GM19351 (cell line): ENCODE measurements at regions not wholly inside any gene's neighbourhood (a gene's known extent, or its start where the extent isn't known, plus 50 kb on each side); places are given as distances from the start of the nearest gene placed in this dataset.

Experiments used
- ATAC-seq: cut with Tn5 transposase; IDR thresholded peaks from one replicate; pipeline ENCODE4 v1.9.1; 2021; ENCODE audit warnings: mild to moderate bottlenecking, moderate library complexity; ENCODE audit not compliant: unreplicated experiment

DNA sequence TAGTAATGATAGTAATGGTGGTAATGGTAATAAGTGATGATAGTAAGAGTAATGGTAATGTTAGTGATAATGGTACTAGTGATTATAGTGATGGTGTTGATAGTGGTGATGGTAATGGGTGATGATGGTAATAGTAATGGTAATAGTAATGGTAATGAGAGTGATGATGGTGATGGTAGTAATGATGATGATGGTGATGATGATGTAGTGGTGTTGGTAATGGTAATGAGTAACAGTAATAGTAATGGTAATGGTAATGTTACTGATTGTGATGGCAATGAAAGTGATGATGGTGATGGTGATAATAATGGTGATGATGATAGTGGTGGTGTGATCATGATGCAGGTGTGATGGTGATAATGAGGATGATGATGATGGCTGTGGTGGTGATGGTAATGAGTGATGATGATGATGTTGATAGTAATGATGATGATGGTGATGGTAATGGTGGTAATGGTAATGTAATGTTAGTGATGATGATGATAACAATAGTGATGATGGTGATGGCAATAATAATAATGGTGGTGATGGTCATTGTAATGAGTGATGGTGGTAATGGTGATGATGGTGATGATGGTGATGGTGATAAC is 235.0 kb downstream of the MATN1 start:
- ATAC-seq = no peak

DNA sequence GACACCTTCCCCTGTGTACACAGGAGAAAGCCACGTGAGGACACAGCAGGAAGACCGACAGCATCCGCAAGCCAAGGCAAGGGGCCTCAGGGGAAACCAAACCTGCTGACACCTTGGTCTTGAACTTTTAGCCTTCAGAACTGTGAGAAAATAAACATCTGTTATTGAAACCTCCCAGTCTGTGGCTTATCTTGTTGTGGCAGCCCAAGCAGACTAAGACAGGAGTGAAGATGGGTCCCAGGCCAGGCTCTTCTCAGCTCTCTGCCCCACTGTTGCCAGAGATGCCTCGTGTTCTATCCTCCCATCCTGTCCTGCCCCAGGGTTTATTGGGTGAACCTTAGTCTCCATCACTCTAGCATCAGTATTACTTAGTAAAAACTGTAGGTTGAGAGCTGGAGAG is 236.3 kb downstream of the MATN1 start:
- no peak for ATAC-seq

DNA sequence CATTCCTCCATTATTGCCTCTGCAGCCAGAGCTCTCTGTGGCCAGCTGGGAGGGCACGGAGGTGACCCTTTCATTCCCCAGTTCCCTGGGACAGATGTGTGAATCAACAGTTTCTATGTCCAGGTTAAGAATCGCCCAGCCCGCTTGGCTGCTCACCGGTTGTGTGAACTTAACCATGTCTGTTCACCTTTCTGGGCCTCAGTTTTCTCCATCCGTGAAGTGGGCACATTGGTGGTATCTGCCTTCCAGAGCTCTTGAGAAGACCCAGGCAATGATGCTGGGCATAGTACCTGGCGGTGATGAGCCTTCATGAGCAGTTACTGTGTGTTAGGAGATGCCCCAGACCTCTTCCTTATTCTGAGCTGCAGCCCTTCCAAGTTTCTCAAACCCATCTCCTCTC is 238.3 kb downstream of the MATN1 start:
- no peak for ATAC-seq

DNA sequence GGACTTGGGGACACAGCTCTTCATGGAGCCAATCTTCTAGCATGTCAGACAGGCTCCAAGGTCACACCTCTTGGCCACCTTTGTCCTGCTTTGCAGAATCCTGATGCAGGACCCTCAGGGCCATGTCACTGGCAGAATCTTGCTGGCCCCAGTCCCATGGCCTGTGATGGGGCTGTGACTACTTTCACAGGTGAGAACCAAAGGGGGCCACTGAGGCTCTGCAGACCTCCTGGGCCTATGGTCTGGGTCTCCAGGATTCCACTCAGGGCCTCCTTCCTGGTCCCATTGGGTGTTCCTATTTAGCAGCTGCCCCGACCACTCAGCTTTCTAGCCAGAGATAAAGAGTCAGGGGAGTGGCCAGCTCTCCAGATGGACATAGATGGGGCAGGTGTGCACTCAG is 238.7 kb downstream of the MATN1 start:
- ATAC-seq = no peak

DNA sequence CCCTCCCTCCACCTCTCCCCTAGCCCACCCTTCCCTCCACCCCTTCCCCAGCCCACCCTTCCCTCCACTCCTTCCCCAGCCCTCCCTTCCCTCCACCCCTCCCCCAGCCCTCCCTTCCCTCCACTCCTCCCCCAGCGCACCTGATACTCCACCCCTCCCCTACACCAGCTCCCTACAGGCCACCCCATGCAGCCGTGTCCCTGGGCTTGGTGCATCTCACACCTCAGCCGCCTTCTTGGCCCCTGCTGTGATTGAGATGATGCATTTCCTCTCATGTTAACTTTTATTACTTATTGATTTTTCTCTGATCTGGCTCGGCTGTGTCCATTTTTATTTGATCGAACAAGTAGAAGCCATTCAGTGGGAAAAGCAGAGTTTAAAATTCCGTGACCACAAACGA is 243.8 kb downstream of the MATN1 start:
- ATAC-seq = no peak

DNA sequence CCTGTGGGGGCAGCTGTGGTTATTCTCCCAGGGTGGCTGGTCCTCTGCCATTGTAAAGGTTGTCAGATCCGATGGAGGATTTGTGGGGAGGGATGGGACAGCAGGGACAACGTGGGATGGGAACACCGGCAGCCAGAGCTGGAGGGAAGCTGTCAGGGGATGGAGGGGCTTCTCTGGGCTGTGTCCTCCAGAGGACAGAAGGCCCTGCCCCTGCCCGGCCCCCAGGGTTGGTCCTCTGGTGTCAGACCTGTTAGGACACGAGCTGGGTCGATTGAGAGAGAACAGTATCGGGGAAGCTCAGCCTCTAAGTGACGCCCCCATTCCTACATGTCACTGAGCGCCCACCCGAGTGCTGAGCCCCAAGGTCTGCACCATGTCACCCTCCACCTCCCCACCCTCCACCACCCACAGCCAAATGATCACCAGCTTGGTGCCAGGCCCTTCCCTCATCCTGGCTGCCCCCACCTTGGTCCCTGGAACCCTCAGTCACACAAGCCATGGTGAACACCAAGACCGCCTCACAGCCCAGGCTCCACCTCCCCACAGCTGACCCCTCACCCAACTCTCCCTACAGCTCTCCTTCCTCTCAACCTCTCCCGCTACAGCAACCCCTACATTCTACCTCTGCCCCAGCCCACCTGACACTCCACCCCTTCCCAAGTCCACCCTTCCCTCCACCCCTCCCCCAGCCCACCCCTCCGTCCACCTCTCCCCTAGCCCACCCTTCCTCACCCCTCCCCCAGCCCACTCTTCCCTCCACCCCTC is 244.4 kb downstream of the MATN1 start:
- ATAC-seq = no peak

DNA sequence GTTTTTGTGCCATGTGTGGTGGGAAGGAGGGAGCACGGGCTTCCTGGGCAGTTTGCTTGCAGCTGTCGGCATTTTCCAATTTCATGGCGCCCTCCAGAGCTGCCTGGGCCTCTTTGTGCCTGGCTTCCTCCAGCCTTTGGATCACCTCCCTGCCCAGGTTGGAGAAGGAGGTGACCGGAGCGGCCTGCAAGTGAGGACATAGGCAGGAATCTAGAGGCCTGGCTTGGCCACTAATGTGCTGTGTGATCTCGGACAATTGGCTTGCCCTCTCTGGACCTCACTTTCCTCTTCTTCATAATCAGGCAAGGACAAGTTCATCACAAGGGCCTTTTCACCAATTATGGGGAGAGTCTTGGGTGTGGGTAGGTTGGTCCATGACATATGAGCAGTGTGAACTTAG is 245.1 kb downstream of the MATN1 start:
- no peak for ATAC-seq

DNA sequence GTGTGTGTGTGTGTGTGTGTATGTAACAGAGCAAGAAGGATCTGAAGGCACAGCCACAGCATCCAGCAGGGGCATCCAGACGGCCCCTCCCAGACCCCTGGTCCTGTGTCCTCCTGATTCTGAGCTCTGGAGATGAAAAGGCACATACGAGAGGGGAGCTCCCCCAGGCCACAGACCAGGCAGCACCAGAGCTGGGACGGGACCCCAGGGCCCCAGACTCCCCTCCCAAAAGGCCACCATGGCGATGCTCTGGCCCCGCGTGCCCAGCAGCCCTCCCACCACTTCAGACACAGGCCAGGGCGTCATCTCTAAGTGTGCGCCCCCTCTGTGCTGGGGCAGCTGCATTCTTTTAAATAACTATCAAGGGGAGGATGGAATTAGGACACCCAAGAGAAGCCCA is 245.8 kb downstream of the MATN1 start:
- no peak for ATAC-seq

DNA sequence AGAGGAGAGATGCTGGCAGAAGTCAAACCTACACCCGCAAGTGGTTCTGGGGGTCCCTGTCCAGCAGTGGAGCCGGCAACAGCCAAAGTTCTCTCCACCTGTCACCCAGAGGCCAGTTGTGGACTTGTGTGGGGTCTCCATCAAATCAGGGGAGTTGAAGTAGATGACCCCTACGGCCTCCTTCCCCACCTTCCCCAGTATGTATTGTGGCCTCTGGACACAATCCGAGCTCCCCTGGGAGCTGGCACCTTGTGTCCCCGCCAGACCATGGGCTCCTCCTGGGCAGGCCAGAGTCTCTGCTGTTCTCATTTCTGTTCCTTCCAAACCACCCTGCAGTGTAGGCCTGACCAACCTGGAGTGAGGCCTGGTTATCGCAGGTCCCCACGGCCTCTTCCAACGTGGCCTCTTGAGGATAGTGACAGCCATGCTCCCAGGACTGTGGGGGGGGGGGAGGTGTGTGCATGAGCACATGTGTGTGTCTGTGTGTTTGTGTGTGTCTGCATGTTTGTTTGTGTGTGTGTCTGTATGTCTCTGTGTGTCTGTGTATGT is 246.4 kb downstream of the MATN1 start:
- no peak for ATAC-seq

DNA sequence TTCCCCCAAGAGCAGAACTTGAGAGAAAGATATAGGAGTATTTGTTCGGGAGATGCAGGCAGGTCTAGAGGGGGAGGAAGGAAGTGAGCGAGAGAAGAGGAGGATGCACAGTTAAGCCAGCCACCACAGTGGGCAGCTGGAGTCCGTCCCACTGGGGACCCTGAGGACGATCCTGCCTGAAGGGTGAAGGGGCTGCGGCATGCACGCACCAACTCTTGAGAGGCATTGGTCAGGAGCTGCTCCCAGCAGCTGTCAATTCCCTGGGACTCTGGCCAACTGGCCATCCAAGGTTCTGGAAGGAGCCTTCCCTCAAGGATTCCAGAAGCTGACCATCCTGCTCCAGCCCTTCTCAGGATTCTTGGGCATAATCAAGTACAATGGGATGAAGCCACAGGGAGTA is 246.9 kb downstream of the MATN1 start:
- no peak for ATAC-seq

DNA sequence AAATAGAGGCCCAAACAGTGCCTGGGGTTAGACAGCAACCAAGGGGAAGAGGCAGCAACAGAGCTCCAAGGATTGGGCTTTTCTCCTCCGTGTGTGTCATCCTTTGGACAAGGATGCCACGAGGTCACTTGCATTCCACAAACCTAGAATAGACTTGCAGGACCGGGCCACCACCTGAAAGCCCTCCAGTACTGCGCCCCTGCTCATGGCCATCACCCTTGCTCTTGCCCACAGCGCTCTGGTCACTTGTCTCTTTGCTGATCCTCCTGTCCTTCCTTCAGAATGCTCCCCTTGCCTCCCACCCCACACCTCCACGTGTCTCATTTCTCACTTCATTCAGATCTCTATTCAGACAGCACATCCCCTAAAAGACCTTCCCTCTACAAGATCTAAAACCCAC is 247.4 kb downstream of the MATN1 start:
- ATAC-seq = no peak

DNA sequence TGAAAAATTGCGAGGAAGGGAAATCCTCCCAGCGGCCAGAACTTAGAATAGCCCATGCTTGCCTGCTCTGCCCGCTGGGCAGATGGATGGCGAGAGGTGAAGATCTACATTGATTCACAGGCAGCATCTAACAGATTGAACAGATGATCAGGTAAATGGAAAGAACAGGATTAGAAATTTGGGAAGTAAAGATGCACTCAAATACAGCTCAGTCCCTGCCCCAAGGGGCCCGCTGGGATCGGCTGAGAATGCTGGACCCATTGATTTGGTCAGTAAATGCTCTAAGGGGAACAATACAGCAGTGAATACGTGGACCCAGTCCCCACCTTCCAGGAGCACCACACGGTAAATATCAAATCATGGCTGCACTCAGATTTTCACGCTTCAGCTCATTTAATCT is 248.2 kb downstream of the MATN1 start:
- ATAC-seq = no peak

DNA sequence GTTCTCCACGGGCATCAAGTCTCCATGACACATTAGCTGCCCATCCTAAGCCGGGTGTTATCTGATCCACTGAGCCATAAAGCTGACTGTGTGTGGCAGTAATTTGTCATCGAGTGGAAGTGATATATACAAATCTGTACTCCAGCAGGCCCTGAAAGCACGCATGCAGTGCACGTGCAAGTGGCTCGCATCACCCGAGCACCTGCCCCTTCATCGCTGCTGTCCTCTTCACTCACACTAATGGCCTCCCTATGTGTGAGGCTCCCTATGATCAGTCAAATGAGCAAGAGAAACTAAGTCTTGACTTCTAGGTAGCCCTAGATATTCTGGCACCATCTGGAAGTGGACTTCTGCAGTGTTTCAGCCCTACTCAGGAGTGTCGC is 248.6 kb downstream of the MATN1 start:
- ATAC-seq = no peak

DNA sequence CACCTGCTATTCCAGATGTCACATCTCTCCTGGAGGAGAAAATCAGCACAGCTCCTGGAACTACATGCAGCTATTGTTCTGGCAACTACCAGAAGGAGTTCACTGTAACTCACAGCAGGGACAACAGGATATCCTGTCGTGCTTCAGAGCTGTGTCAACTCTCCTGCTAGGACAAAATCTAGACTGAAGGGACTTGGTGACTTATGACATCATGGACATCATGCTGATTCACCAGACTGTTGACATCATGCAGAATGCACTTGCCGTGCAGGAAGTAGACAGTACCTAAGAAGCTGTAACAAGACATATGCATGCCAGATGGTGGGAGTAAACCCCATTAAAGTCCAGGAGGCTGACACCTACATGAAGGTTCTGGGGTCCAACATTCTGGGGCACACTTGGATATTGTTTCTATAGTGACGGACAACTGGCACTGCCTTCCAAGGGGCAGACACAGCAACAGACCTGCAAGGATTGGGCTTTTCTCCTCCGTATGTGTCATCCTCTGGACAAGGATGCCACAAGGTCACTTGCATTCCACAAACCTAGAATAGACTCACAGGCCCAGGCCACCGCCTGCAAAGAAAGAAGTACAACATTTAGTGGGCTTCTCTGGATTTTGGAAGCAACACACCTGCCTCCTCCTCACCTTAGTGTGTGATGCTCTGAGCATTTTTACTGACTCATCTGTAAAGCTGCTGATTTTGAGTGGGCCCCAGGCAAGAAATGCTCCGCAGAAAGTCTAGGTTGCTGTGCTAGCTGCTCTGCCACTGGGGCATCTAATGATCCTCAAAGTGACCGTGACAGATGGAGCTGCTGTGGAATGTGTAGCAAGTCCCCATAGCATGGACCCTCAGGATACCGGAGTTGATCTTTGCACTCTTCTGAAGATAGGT is 249.2 kb downstream of the MATN1 start:
- no peak for ATAC-seq

DNA sequence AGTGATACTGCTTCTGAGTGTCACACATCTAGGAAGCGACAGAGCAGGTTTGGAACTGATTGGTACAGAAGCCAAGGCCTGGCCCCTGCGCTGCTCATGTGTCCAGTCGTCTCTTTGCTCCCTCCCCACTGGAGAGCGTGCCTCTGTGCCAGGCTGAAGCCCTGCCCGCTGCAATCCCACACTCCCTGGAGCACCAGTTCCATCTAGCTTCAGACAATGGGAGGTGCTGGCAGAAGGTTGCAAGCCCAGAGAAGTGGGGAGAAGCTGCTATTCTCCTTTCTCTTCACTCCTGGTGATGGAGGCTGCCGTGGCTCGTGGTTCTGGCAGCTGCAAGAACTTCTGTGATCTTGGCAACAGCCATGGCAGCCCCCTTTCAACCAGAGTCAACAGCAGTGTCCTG is 250.9 kb downstream of the MATN1 start:
- ATAC-seq = no peak

DNA sequence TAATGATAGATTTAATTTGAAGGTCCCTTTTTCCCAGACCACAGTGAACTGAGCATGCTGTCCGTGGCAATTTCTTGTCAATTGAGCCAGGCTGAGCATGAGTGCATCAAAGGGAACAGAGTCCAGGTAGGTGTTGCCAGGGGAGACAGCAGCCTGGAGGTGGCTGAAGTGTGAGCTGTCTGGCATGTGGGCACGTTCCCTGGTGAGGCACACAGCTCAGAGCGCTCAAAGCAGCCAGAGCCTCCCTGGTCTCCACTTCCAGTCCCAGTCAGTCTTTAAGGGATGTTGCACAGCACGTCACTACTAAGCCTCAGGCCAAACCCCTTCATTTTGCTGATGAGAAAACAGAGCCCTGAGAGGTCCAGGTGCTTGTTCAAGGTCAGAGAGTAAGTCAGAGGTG is 251.4 kb downstream of the MATN1 start:
- ATAC-seq = no peak

DNA sequence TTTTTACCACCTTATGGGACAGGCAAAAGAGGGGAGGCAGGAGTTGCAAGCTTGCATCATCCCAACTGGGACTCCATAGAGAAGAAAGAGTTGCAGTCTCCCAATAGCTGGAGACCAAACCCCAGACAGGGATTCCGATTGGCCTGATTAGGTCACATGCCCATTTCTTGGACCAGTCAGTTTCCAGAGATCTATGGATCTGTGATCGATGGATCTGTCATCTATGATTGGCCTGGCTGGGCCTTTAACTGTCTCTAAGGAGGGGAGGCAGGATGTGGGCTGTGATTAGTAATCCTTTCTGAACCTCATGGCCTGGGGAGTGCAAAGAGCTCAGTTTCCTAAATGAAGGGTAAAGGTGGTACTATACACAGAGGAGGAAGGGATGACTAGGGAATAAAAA is 252.1 kb downstream of the MATN1 start:
- no peak for ATAC-seq

DNA sequence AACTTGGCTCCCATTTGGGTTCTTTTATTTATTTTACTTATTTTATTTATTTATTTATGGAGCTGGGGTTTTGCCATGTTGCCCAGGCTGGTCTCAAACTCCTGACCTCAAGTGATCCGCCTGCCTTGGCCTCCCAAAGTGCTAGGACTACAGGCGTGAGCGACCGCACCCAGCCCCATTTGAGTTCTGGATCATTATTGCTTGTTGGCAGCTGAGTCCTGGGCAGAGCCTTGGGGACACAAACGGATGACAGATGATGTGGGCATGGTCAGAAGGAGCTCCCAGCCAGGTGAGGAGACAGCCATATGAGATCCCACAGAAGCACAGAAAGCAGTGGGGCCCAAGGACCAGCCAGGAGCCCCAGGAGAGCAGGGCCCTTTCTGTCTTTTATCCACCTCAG is 254.0 kb downstream of the MATN1 start:
- no peak for ATAC-seq

DNA sequence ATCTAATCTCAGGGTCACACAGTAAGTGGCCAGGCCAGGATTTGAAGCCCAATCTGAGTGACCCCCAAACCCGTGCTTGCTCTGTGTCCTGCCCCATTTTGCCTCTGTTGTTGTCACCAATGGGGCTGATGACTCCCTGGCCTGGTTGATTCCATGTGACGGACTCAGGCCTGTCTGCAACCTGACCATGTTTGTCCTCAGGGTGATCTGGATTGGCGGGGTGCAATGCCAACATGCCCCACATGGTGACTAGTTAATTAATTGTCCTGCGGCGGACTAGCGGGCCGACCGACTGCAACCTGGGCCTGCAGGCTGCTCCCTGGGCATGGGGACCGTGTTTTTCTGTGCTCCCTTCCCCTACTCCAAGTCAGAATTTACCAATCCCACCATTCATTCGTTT is 256.3 kb downstream of the MATN1 start:
- no peak for ATAC-seq

DNA sequence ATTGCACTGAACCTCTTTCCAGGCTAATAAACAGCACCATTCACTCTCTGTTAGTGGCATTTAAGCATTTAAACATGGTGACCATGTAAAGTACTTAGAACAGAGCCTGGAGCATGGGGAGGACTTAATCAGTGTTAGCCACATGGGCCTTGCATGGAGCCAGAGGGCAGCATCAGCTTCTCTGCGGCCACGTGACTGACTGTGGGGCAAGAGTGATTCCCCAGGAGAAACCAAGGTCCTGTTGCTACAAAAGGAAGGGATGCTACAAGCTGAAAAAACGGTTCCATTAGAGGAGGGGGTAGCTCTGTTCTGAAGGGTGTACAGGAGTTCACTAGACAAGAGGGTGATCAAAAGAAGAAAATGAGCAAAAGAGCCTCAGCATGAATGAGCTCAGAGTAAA is 256.8 kb downstream of the MATN1 start:
- ATAC-seq = no peak

DNA sequence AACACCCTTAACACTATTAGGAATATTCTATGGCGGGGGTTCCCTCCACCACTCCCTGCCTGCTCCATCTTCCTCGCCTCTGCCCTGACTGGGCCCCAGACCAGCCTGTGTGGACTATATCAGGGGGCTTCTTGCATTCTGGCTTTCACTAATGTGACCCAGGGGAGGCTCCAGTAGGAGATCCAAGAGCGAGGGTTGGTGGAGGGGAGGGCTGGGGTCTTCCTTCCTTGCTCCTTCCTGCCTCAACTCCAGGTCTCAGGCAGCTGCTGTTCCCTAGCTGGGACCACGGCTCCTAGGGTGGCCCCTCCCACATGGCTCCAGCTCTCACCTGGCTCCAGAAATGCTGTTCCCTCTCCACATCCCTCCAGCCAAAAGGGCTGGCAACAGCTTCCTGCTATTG is 257.4 kb downstream of the MATN1 start:
- no peak for ATAC-seq

DNA sequence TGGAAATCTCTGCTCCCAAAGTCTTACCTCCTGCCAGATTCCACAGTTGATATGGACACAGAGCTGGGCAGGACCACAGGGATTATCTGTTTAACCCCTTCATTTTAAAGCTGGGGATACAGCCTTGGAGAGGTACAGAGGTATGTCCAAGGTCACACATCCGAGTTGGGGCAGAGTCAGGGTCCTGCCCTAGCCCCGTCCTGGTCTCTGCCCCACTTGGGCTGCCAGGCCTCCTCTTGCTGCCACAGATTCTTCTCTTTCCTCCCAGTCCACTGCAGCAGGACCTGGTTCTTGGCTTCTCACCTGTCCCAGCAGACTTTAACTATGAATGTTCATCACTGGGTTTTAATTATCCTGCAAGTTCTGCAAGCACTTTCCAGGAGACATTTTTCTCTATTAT is 258.3 kb downstream of the MATN1 start:
- no peak for ATAC-seq
